Lung (tissue), 12 donors: ENCODE measurements at regions not wholly inside any gene's neighbourhood (a gene's known extent, or its start where the extent isn't known, plus 50 kb on each side); places are given as distances from the start of the nearest gene placed in this dataset. TPM values are rescaled to one million over a fixed set of nuclear protein-coding genes. Genes with fewer than 3 reads are reported as not detected.

Source experiments
- ATAC-seq: fragments of 200-7000 bp; cut with Tn5 transposase; one replicate; pipeline ENCODE4 v1.9.1; 2020; ENCODE audit warnings: moderate number of reproducible peaks; ENCODE audit not compliant: insufficient read depth, low FRiP score
- DNase-seq, 3 donors: peaks; one replicate each; pipeline ENCODE4 v3.0.0-alpha.2; 2013 to 2017
- H3K27ac ChIP-seq, 2 donors: one replicate each; pipeline ENCODE4 v1.5.1; 2013; ENCODE audit warnings: mild to moderate bottlenecking in 2 of 2, moderate library complexity in 2 of 2, control low read depth in 1 of 2, inconsistent platforms in 1 of 2, low read depth in 1 of 2, low read length in 1 of 2
- H3K27me3 ChIP-seq, 3 donors: one replicate each; pipeline ENCODE4 v1.5.1; 2013; ENCODE audit warnings: low read length in 2 of 3; ENCODE audit not compliant: control insufficient read depth in 3 of 3, insufficient read depth in 3 of 3
- H3K36me3 ChIP-seq, 4 donors: one replicate each; pipeline ENCODE4 v1.5.1; 2013; ENCODE audit warnings: low read length in 4 of 4, mild to moderate bottlenecking in 1 of 4, moderate library complexity in 1 of 4; ENCODE audit not compliant: control insufficient read depth in 4 of 4, insufficient read depth in 4 of 4
- H3K4me1 ChIP-seq, 5 donors: one replicate each; pipeline ENCODE4 v1.5.1; 2013; ENCODE audit warnings: low read length in 5 of 5, mild to moderate bottlenecking in 2 of 5, moderate library complexity in 1 of 5; ENCODE audit not compliant: control insufficient read depth in 5 of 5, insufficient read depth in 5 of 5
- H3K4me3 ChIP-seq: one replicate; pipeline ENCODE4 v1.5.1; 2013; ENCODE audit warnings: mild to moderate bottlenecking, control low read depth, moderate library complexity
- H3K9ac ChIP-seq, 2 donors: one replicate each; pipeline ENCODE4 v1.5.1; 2013; ENCODE audit warnings: low read length in 2 of 2, control low read depth in 1 of 2; ENCODE audit not compliant: insufficient read depth in 1 of 2
- H3K9me3 ChIP-seq, 4 donors: one replicate each; pipeline ENCODE4 v1.5.1; 2013; ENCODE audit warnings: low read length in 3 of 4, mild to moderate bottlenecking in 1 of 4, moderate library complexity in 1 of 4; ENCODE audit not compliant: control insufficient read depth in 4 of 4, insufficient read depth in 3 of 4
- CTCF ChIP-seq: IDR thresholded peaks from 2 replicates; pipeline ENCODE4 v1.5.1; 2012; ENCODE audit warnings: mild to moderate bottlenecking; ENCODE audit errors: control extremely low read depth, extremely low read depth
- WGBS, 2 donors: extraction: QIAGEN DNeasy Blood & Tissue Kit; methylation state at CpG; one replicate each; pipeline ENCODE4 v1.1.7; 2013; 5-methylcytosine and 5-hydroxymethylcytosine counted together
- small RNA-seq: library from RNA; depleted of rRNA; stranded (forward); fragments of <200 nt; gene quantifications from one replicate; pipeline ENCODE3, GENCODE V24; 2014; ENCODE audit warnings: low replicate concordance
- donor health status: control.
- donor health status: control.
- donor health status: Bipolar disorder and iron deficiency.
- donor health status: healthy.
- donor health status: DM: yes; HTN: yes; CAD: no.

- no peak for ATAC-seq
- no peaks in the 10 kb centered on the region for H3K36me3 ChIP-seq
- TF ChIP-seq CTCF, result no peak
- no peak overlapping the region for H3K4me3 ChIP-seq
- 76 to 92% methylated on average over 2 of the region's 2 CpGs for WGBS, 2 donors
- H3K9me3 ChIP-seq, result no peaks in the 10 kb centered on the region
- H3K27me3 ChIP-seq, result no peaks in the 10 kb centered on the region
- no peak overlapping the region for H3K27ac ChIP-seq
- no peaks in the 10 kb centered on the region for H3K4me1 ChIP-seq
- no peak for DNase-seq
- H3K9ac ChIP-seq, result no peak overlapping the region
Measured at GRCh38 chrX:77396781-77397180, 50.4 kb upstream of the FGF16 start.

Small RNA genes in the stretch of these regions (small RNA-seq; reads per million reads assigned to genes)
- gene MIR325 (not detected), gene RNA5SP509 (not detected)
